NB4 (cell line): ENCODE measurements at regions not wholly inside any gene's neighbourhood (a gene's known extent, or its start where the extent isn't known, plus 50 kb on each side); places are given as distances from the start of the nearest gene placed in this dataset.

Source experiments
- MYC ChIP-seq: IDR thresholded peaks from 2 replicates; pipeline ENCODE4 v1.6.1; 2011; ENCODE audit warnings: low read depth, low read length
- POLR2A ChIP-seq: IDR thresholded peaks from 2 replicates; pipeline ENCODE4 v1.6.1; 2011; ENCODE audit warnings: mild to moderate bottlenecking; ENCODE audit not compliant: insufficient read length; ENCODE audit errors: extremely low read depth
- TF ChIP-seq, protein P1 (sequence below): IDR thresholded peaks from one replicate; pipeline ENCODE4 v1.5.1; 2012; ENCODE audit warnings: low read depth, low read length
- TF ChIP-seq, protein P2 (sequence below): IDR thresholded peaks from 2 replicates; pipeline ENCODE4 v1.6.1; 2011; ENCODE audit warnings: low read depth, low read length

DNA sequence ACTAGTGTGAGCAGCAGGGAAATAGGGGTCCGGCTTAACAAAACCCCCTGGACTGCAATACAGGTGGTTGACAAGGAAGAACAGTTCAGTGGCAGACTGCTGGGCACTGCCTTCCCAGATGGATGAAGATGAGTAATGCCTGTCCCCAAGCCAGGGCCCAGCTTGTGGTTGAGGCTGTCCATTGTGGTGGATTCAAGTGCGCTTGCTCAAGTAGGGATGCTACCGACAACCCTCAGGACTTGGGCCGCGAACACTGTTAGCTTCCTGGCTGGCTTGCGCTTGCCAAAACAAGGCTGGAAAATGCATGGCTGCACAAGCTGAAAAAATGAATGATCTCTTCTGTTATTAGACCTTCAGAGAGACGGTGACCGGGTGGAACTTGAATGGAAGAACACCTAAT lies 116.1 kb upstream of the ACBD5 start:
- TF ChIP-seq, protein P1, sequence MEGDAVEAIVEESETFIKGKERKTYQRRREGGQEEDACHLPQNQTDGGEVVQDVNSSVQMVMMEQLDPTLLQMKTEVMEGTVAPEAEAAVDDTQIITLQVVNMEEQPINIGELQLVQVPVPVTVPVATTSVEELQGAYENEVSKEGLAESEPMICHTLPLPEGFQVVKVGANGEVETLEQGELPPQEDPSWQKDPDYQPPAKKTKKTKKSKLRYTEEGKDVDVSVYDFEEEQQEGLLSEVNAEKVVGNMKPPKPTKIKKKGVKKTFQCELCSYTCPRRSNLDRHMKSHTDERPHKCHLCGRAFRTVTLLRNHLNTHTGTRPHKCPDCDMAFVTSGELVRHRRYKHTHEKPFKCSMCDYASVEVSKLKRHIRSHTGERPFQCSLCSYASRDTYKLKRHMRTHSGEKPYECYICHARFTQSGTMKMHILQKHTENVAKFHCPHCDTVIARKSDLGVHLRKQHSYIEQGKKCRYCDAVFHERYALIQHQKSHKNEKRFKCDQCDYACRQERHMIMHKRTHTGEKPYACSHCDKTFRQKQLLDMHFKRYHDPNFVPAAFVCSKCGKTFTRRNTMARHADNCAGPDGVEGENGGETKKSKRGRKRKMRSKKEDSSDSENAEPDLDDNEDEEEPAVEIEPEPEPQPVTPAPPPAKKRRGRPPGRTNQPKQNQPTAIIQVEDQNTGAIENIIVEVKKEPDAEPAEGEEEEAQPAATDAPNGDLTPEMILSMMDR: no peak
- TF ChIP-seq POLR2A (no peak), MYC (no peak)
- TF ChIP-seq, protein P2, sequence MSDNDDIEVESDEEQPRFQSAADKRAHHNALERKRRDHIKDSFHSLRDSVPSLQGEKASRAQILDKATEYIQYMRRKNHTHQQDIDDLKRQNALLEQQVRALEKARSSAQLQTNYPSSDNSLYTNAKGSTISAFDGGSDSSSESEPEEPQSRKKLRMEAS: no peak
